Panc1 (cell line): ENCODE measurements at regions not wholly inside any gene's neighbourhood (a gene's known extent, or its start where the extent isn't known, plus 50 kb on each side); places are given as distances from the start of the nearest gene placed in this dataset.
"Not testable (repeated sequence)": the region's sequence is repeated elsewhere in the genome, so short reads cannot be mapped to it uniquely, and the experiment has no call there.

ENCODE experiments used
- ATAC-seq: fragments of 200-7000 bp; cut with Tn5 transposase; 2 replicates; pipeline ENCODE4 v1.9.1; 2020; ENCODE audit warnings: mild to moderate bottlenecking, moderate library complexity
- BruUV-seq: library from RNA; stranded (reverse); fragments of 400-500 nt; replicated peaks from 2 replicates; lab custom pipeline; 2021; lab: Mats Ljungman, UMichigan
- CTCF ChIA-PET: fragments of 300-600 bp; sonication (Branson Sonifier 250); formaldehyde crosslinking; loops from one replicate; lab custom pipeline; 2022; ENCODE audit warnings: antibody characterized with exemption; lab: Charles Lee
- POLR2A ChIA-PET: fragments of 300-600 bp; sonication (Branson Sonifier 250); formaldehyde crosslinking; loops from one replicate; lab custom pipeline; 2022; ENCODE audit warnings: antibody characterized with exemption; lab: Charles Lee
- DNase-seq: peaks from one replicate; pipeline ENCODE4 v3.0.0-alpha.2; 2010; ENCODE audit warnings: low read depth, low spot score
- H3K27ac ChIP-seq: 2 replicates; pipeline ENCODE4 v1.5.1; 2011; ENCODE audit warnings: mild to moderate bottlenecking, low read length, inconsistent platforms
- H3K27me3 ChIP-seq: fragments of 200-500 bp; sonication (Bioruptor generic); 2 replicates; pipeline ENCODE4 v1.6.0; 2014; ENCODE audit warnings: low read length, inconsistent platforms; ENCODE audit not compliant: control insufficient read depth, insufficient read depth
- H3K36me3 ChIP-seq: fragments of 200-500 bp; sonication (Bioruptor generic); 2 replicates; pipeline ENCODE4 v1.5.1; 2014; ENCODE audit warnings: inconsistent platforms, mild to moderate bottlenecking, low read length, moderate library complexity; ENCODE audit not compliant: control insufficient read depth, insufficient read depth
- H3K4me1 ChIP-seq: 2 replicates; pipeline ENCODE4 v1.5.1; 2011; ENCODE audit warnings: inconsistent platforms, mild to moderate bottlenecking, low read length, moderate library complexity; ENCODE audit not compliant: control insufficient read depth, insufficient read depth
- H3K4me3 ChIP-seq, 2 experiments: 2 replicates each; pipeline ENCODE4 v1.5.1; 2011 to 2012; ENCODE audit warnings: low read depth in 2 of 2, low read length in 2 of 2, mild to moderate bottlenecking in 2 of 2, inconsistent platforms in 1 of 2, moderate library complexity in 1 of 2
- H3K9me3 ChIP-seq: fragments of 200-500 bp; sonication (Bioruptor generic); 2 replicates; pipeline ENCODE4 v1.5.1; 2014; ENCODE audit warnings: low read depth, mild to moderate bottlenecking, inconsistent platforms, low read length, moderate library complexity; ENCODE audit not compliant: control insufficient read depth, insufficient read depth
- POLR2AphosphoS5 ChIP-seq: IDR thresholded peaks from 2 replicates; pipeline ENCODE4 v1.6.1; 2012; ENCODE audit warnings: mild to moderate bottlenecking, low read depth, low read length, moderate library complexity
- SIN3A ChIP-seq: IDR thresholded peaks from 2 replicates; pipeline ENCODE4 v1.6.1; 2012; ENCODE audit warnings: low read depth, mild to moderate bottlenecking, low read length, moderate library complexity, borderline replicate concordance; ENCODE audit not compliant: insufficient read depth
- TCF7L2 ChIP-seq: IDR thresholded peaks from 2 replicates; pipeline ENCODE4 v1.6.1; 2011; ENCODE audit warnings: mild to moderate bottlenecking, low read depth, low read length, inconsistent platforms
- in situ Hi-C: cut with HindIII; loops from 2 replicates; pipeline ENCODE4 v1.10.0; 2016; ENCODE audit warnings: low sequenced_read_pairs, low pct_unique_long_range_greater_than_20kb
- intact Hi-C: fragments of 100-400 bp; cut with micrococcal nuclease; formaldehyde crosslinking; loops from one replicate; pipeline ENCODE4 v1.10.0; 2022; ENCODE audit not compliant: unreplicated experiment
- TF ChIP-seq, protein P1 (sequence below): fragments of 450-650 bp; IDR thresholded peaks from 2 replicates; pipeline ENCODE4 v1.5.1; 2017; ENCODE audit warnings: mild to moderate bottlenecking
- TF ChIP-seq, protein P2 (sequence below), 2 experiments: IDR thresholded peaks; 2 replicates each; pipeline ENCODE4 v1.6.1; 2011 to 2012; ENCODE audit warnings: low read depth in 2 of 2, control low read depth in 1 of 2, low read length in 1 of 2, mild to moderate bottlenecking in 1 of 2, moderate library complexity in 1 of 2; ENCODE audit not compliant: insufficient read depth in 1 of 2

DNA sequence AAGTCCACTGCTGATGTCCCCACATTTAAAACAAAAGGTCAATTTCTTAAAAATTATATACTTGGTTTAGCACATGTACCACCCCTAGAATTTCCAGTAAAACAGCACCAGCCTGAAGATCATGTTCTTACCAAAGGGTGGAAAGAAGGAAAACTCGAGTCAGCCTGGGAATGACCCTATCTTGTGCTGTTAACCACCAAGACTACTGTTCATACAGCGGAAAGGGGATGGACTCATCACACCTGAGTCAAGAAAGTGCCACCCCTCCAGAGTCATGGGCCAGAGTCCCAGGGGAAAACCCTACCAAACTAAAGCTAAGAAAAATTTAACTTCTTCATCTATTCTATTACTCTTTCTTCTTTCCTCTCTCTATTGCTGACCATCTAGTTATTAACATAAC, 113.6 kb upstream of the PPM1J start:
- POLR2A ChIA-PET = no interaction called here
- DNase-seq = no peak
- no peak overlapping the region for H3K4me3 ChIP-seq

DNA sequence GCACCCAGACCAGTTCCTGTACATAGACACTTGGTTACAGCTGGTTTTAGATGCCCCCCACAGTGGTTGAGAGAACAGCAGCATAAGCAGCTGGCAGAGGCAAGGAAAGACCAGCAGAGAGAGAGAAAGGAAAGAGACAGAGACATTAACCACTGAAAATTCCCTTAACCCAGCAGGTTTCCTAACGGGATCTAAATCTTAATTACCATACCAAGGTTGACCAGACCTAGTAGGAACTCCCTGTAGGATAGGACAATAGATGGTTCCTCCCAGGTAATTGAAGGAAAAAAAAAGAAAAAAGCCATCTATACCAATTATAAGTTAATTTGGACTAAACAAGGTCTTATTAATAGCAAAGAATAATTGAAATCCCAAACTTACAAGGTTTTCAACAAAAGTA, 112.3 kb upstream of the PPM1J start:
- H3K4me3 ChIP-seq, ATAC-seq, H3K9me3 ChIP-seq, CTCF ChIA-PET, intact Hi-C loops, POLR2A ChIA-PET, H3K4me1 ChIP-seq, H3K36me3 ChIP-seq, H3K27me3 ChIP-seq, H3K27ac ChIP-seq, in situ Hi-C loops, DNase-seq, BruUV-seq: not testable (repeated sequence)

More for the DNA sequence above, 113.6 kb upstream of the PPM1J start:
- H3K9me3 ChIP-seq = no peaks in the 10 kb centered on the region
- intact Hi-C loops (no loop called here), in situ Hi-C loops (no loop called here)
- no peak overlapping the region for H3K27ac ChIP-seq
- no TSS peak for BruUV-seq
- H3K27me3 ChIP-seq = no peaks in the 10 kb centered on the region
- H3K36me3 ChIP-seq = no peaks in the 10 kb centered on the region
- CTCF ChIA-PET = no interaction called here
- H3K4me1 ChIP-seq = no peaks in the 10 kb centered on the region
- ATAC-seq = no peak
- TF ChIP-seq POLR2AphosphoS5 (no peak), TCF7L2 (no peak), SIN3A (no peak)
- TF ChIP-seq, protein P1, sequence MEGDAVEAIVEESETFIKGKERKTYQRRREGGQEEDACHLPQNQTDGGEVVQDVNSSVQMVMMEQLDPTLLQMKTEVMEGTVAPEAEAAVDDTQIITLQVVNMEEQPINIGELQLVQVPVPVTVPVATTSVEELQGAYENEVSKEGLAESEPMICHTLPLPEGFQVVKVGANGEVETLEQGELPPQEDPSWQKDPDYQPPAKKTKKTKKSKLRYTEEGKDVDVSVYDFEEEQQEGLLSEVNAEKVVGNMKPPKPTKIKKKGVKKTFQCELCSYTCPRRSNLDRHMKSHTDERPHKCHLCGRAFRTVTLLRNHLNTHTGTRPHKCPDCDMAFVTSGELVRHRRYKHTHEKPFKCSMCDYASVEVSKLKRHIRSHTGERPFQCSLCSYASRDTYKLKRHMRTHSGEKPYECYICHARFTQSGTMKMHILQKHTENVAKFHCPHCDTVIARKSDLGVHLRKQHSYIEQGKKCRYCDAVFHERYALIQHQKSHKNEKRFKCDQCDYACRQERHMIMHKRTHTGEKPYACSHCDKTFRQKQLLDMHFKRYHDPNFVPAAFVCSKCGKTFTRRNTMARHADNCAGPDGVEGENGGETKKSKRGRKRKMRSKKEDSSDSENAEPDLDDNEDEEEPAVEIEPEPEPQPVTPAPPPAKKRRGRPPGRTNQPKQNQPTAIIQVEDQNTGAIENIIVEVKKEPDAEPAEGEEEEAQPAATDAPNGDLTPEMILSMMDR = no peak
- TF ChIP-seq, protein P2, sequence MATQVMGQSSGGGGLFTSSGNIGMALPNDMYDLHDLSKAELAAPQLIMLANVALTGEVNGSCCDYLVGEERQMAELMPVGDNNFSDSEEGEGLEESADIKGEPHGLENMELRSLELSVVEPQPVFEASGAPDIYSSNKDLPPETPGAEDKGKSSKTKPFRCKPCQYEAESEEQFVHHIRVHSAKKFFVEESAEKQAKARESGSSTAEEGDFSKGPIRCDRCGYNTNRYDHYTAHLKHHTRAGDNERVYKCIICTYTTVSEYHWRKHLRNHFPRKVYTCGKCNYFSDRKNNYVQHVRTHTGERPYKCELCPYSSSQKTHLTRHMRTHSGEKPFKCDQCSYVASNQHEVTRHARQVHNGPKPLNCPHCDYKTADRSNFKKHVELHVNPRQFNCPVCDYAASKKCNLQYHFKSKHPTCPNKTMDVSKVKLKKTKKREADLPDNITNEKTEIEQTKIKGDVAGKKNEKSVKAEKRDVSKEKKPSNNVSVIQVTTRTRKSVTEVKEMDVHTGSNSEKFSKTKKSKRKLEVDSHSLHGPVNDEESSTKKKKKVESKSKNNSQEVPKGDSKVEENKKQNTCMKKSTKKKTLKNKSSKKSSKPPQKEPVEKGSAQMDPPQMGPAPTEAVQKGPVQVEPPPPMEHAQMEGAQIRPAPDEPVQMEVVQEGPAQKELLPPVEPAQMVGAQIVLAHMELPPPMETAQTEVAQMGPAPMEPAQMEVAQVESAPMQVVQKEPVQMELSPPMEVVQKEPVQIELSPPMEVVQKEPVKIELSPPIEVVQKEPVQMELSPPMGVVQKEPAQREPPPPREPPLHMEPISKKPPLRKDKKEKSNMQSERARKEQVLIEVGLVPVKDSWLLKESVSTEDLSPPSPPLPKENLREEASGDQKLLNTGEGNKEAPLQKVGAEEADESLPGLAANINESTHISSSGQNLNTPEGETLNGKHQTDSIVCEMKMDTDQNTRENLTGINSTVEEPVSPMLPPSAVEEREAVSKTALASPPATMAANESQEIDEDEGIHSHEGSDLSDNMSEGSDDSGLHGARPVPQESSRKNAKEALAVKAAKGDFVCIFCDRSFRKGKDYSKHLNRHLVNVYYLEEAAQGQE (IDR thresholded peaks at IDR 0.05; ENCODE audit: insufficient read depth in 1 of 2, low read depth in 2 of 2, low read length in 1 of 2) = no peak

DNA sequence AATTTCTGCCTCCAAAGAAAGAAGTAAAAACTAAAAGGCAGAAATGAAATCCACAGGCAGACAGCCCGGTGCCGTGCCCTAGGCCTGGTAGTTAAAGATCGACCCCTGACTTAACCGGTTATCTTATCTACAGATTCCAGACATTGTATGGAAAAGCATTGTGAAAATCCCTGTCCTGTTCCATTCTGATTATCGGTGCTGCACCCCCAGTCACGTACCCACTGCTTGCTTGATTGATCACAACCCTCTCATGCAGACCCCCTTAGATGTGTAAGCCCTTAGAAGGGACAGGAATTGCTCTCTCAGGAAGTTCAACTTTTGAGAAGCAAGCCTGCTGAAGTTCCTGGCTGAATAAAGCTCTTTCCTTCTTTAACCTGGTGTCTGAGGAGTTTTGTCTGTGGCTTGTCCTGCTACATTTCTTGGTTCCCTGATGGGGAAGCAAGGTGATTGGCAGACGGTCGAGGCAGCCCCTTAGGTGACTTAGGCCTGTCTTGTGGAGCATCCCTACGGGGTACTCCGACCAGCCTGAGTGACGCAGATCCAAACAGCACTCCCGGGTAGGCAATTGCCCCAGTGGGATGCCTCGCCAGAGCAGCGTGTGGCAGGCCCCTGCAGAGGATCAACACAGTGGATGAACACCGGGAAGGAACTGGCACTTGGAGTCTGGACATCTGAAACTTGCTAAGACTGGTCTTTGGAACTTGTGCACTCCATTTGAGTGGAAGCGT, 111.2 kb upstream of the PPM1J start:
- Histone ChIP-seq H3K36me3 (no peaks in the 10 kb centered on the region), H3K4me3 (no peak overlapping the region), H3K27me3 (no peaks in the 10 kb centered on the region), H3K27ac (no peak overlapping the region), H3K9me3 (no peaks in the 10 kb centered on the region), H3K4me1 (no peaks in the 10 kb centered on the region)
- in situ Hi-C loops (no loop called here), intact Hi-C loops (no loop called here)
- DNase-seq = no peak
- no TSS peak for BruUV-seq
- ChIA-PET CTCF (no interaction called here), POLR2A (no interaction called here)
- TF ChIP-seq SIN3A (no peak), POLR2AphosphoS5 (no peak), TCF7L2 (no peak)
- TF ChIP-seq, protein P2 (IDR thresholded peaks at IDR 0.05; ENCODE audit: insufficient read depth in 1 of 2, low read depth in 2 of 2, low read length in 1 of 2) = no peak
- TF ChIP-seq, protein P1 = no peak
- no peak for ATAC-seq
